ENCODE measurements at regions not wholly inside any gene's neighbourhood (a gene's known extent, or its start where the extent isn't known, plus 50 kb on each side); places are given as distances from the start of the nearest gene placed in this dataset.

DNA sequence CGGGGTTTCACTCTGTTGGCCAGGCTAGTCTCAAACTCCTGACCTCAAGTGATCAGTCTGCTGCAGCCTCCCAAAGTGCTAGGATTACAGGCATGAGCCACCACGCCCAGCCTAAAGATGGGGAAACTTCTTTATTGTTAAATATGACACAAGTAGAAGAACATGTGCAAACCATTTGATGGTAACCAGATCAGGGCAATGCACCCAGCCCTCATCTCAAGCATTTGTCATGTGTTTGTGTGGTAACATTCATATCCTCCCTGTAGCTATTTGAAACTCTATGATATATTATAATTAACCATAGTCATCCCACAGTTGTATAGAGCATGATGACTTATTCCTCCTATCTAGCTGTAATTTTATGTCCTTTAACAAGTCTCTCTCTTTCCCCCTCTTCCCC lies 119.5 kb upstream of the TMPRSS2 start:
- TF ChIP-seq DRAP1 (CRISPR knock-in tag; IDR thresholded peaks at IDR 0.05) = no peak
- no peak for TF ChIP-seq MYC (CRISPR knock-in tag; IDR thresholded peaks at IDR 0.05; ENCODE audit: borderline replicate concordance)
- no peak for TF ChIP-seq ZNF691 (CRISPR knock-in tag; IDR thresholded peaks at IDR 0.05; ENCODE audit: borderline replicate concordance, low read depth)
- no peak for TF ChIP-seq KDM4B (CRISPR knock-in tag; IDR thresholded peaks at IDR 0.05)
- no peak for TF ChIP-seq NR2F2 (IDR thresholded peaks at IDR 0.05; ENCODE audit: borderline replicate concordance, low read depth)
- TF ChIP-seq ZNF773 (CRISPR knock-in tag; IDR thresholded peaks at IDR 0.05; ENCODE audit: borderline replicate concordance) = no peak
- TF ChIP-seq NFRKB (IDR thresholded peaks at IDR 0.05) = no peak
- no peak for TF ChIP-seq RARA (CRISPR knock-in tag; IDR thresholded peaks at IDR 0.05)
- no peaks in the 10 kb centered on the region for H3K9me3 ChIP-seq (ENCODE audit: low read length)
- H3K4me3 ChIP-seq (replicated peaks in 1 of 3; ENCODE audit: insufficient read depth in 1 of 3, low read depth in 2 of 3, low read length in 3 of 3) = no peak overlapping the region
- no peaks in the 10 kb centered on the region for H3K36me3 ChIP-seq (replicated peaks in 1 of 2; ENCODE audit: control insufficient read depth in 1 of 2, insufficient read depth in 2 of 2, low read length in 2 of 2)
- no peak overlapping the region for H3K27ac ChIP-seq (ENCODE audit: extremely low read length, insufficient read depth, low read length)
- H3K79me2 ChIP-seq (ENCODE audit: insufficient read depth, low read length) = no peaks in the 10 kb centered on the region
- in situ Hi-C loops (cut with HindIII; ENCODE audit: extremely low pct_ligation_motif_present, low pct_unique_long_range_greater_than_20kb) (no loop called here), intact Hi-C loops (cut with micrococcal nuclease; ENCODE audit: unreplicated experiment) (no loop called here)
- no peak overlapping the region for H2AFZ ChIP-seq (ENCODE audit: low read length)
- no peak overlapping the region for H3K4me2 ChIP-seq (ENCODE audit: low read depth, low read length)
- ATAC-seq (no peak), DNase-seq (ENCODE audit: low spot score) (no peak), FAIRE-seq (no peak)
- peaks cover 15% of the 10 kb centered on the region for H3K4me1 ChIP-seq (ENCODE audit: insufficient read depth, low read length)
- CTCF ChIA-PET (ENCODE audit: low intra/inter-chr PET ratio, low total read pairs) = no interaction called here
- H3K9ac ChIP-seq (ENCODE audit: insufficient read depth, low read depth, low read length) = no peak overlapping the region
- H4K20me1 ChIP-seq (ENCODE audit: insufficient read depth, low read length) = no peaks in the 10 kb centered on the region
- no TSS peak for BruUV-seq (replicated peaks)
- 58% methylated on average over 2 of the region's 2 CpGs for WGBS (ENCODE audit: low lambda C conversion rate)
- POLR2A ChIA-PET = no interaction called here
- peaks cover 1 to 15% of the 10 kb centered on the region in 2 experiments; a peak in 3 of 5 replicates for H3K27me3 ChIP-seq (ENCODE audit: control insufficient read depth in 1 of 2, insufficient read depth in 2 of 2, low read length in 2 of 2)

GRCh38 chr21:41626021-41626420 lies 118.1 kb upstream of the TMPRSS2 start:
- no peak; the same call in 2 of the 3 replicates for ATAC-seq
- H3K27ac ChIP-seq (ENCODE audit: extremely low read length, insufficient read depth, low read length) = no peak overlapping the region
- no peak for TF ChIP-seq ZSCAN20 (CRISPR knock-in tag; IDR thresholded peaks at IDR 0.05; ENCODE audit: borderline replicate concordance)
- no peak for TF ChIP-seq ZXDC (CRISPR knock-in tag; IDR thresholded peaks at IDR 0.05)
- TF ChIP-seq ZNF24 (IDR thresholded peaks at IDR 0.05) = no peak
- TF ChIP-seq ZNF7 (CRISPR knock-in tag; IDR thresholded peaks at IDR 0.05) = no peak

More at GRCh38 chr21:41626021-41626420, 118.1 kb upstream of the TMPRSS2 start:
- Histone ChIP-seq H3K27me3 (ENCODE audit: control insufficient read depth in 1 of 2, insufficient read depth in 2 of 2, low read length in 2 of 2) (peaks cover 1 to 21% of the 10 kb centered on the region in 2 experiments; a peak in 3 of 5 replicates), H3K4me1 (ENCODE audit: insufficient read depth, low read length) (peaks cover 15% of the 10 kb centered on the region), H3K36me3 (replicated peaks in 1 of 2; ENCODE audit: control insufficient read depth in 1 of 2, insufficient read depth in 2 of 2, low read length in 2 of 2) (no peaks in the 10 kb centered on the region), H4K20me1 (ENCODE audit: insufficient read depth, low read length) (no peaks in the 10 kb centered on the region), H3K9me3 (ENCODE audit: low read length) (no peaks in the 10 kb centered on the region), H2AFZ (ENCODE audit: low read length) (no peak overlapping the region), H3K4me2 (ENCODE audit: low read depth, low read length) (no peak overlapping the region), H3K9ac (ENCODE audit: insufficient read depth, low read depth, low read length) (no peak overlapping the region), H3K79me2 (ENCODE audit: insufficient read depth, low read length) (no peaks in the 10 kb centered on the region), H3K4me3 (replicated peaks in 1 of 3; ENCODE audit: insufficient read depth in 1 of 3, low read depth in 2 of 3, low read length in 3 of 3) (no peak overlapping the region)
- intact Hi-C loops (cut with micrococcal nuclease; ENCODE audit: unreplicated experiment) (no loop called here), in situ Hi-C loops (cut with HindIII; ENCODE audit: extremely low pct_ligation_motif_present, low pct_unique_long_range_greater_than_20kb) (no loop called here)
- WGBS (ENCODE audit: low lambda C conversion rate) = 33% methylated on average over 5 of the region's 6 CpGs
- no TSS peak for BruUV-seq (replicated peaks)
- ChIA-PET POLR2A (no interaction called here), CTCF (ENCODE audit: low intra/inter-chr PET ratio, low total read pairs) (no interaction called here)
- FAIRE-seq = no peak
- no peak for DNase-seq (ENCODE audit: low spot score)

Data from HepG2 (cell line).